ENCODE measurements at regions not wholly inside any gene's neighbourhood (a gene's known extent, or its start where the extent isn't known, plus 50 kb on each side); places are given as distances from the start of the nearest gene placed in this dataset.

DNA sequence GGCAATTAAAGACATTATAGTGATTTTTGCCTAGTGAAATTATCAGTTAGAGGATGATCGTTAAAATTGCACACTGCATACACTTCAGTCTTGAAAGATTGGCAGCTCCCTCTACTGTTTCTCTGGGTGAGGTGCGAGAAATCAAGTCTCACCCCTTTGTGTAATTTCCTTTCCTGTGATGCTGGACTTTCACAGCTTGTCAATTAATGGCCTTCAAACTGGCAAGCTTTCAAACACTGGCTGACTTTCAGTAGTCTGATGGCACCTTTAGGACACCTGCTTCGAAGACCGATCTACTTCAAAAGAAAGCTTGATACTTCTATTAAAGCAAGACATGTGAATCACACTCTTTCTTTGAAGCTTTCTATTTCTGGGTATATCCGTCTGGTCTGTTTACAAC is 706.7 kb upstream of the PTPRD start:
- TF ChIP-seq TAF1 (IDR thresholded peaks at IDR 0.05; ENCODE audit: borderline replicate concordance, insufficient read depth, low read length) = no peak
- TF ChIP-seq SIN3A (IDR thresholded peaks at IDR 0.05; ENCODE audit: borderline replicate concordance, insufficient read depth, low read length) = no peak
- TF ChIP-seq REST (IDR thresholded peaks at IDR 0.05; ENCODE audit: insufficient read depth in 1 of 2, low read depth in 2 of 2, low read length in 2 of 2) = no peak
- no peak for TF ChIP-seq POLR2AphosphoS5 (IDR thresholded peaks at IDR 0.05; ENCODE audit: low read depth, low read length)
- no peak for TF ChIP-seq FOXP2 (optimal IDR thresholded peaks at IDR 0.05; ENCODE audit: borderline replicate concordance, extremely low read depth, extremely low read length, insufficient read depth)

GRCh38 chr9:11320989-11321388 is 708.2 kb upstream of the PTPRD start:
- TF ChIP-seq SIN3A (IDR thresholded peaks at IDR 0.05; ENCODE audit: borderline replicate concordance, insufficient read depth, low read length) (no peak), TAF1 (IDR thresholded peaks at IDR 0.05; ENCODE audit: borderline replicate concordance, insufficient read depth, low read length) (no peak), POLR2AphosphoS5 (IDR thresholded peaks at IDR 0.05; ENCODE audit: low read depth, low read length) (no peak), FOXP2 (optimal IDR thresholded peaks at IDR 0.05; ENCODE audit: borderline replicate concordance, extremely low read depth, extremely low read length, insufficient read depth) (no peak), REST (IDR thresholded peaks at IDR 0.05; ENCODE audit: insufficient read depth in 1 of 2, low read depth in 2 of 2, low read length in 2 of 2) (no peak)

DNA sequence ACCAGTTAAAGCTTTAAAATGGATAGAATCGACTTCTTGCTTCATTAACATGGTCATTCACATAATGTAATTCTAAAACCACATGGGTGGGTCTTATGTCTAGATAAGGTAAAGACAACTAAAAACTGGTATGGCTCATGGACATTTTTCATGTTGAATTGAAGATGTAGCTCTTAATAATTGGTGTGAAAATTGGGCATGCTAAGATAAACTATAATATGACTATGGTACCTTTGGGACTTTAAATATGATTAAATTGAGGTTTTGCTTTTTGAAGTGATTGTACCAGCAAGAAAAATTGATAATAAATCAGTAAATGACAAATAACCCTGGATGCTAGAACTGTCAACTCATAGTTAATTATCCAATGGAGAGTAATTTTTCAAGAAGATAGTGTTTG is 710.7 kb upstream of the PTPRD start:
- no peak for TF ChIP-seq POLR2AphosphoS5 (IDR thresholded peaks at IDR 0.05; ENCODE audit: low read depth, low read length)
- no peak for TF ChIP-seq SIN3A (IDR thresholded peaks at IDR 0.05; ENCODE audit: borderline replicate concordance, insufficient read depth, low read length)
- no peak for TF ChIP-seq FOXP2 (optimal IDR thresholded peaks at IDR 0.05; ENCODE audit: borderline replicate concordance, extremely low read depth, extremely low read length, insufficient read depth)
- TF ChIP-seq REST (IDR thresholded peaks at IDR 0.05; ENCODE audit: insufficient read depth in 1 of 2, low read depth in 2 of 2, low read length in 2 of 2) = no peak
- no peak for TF ChIP-seq TAF1 (IDR thresholded peaks at IDR 0.05; ENCODE audit: borderline replicate concordance, insufficient read depth, low read length)

DNA sequence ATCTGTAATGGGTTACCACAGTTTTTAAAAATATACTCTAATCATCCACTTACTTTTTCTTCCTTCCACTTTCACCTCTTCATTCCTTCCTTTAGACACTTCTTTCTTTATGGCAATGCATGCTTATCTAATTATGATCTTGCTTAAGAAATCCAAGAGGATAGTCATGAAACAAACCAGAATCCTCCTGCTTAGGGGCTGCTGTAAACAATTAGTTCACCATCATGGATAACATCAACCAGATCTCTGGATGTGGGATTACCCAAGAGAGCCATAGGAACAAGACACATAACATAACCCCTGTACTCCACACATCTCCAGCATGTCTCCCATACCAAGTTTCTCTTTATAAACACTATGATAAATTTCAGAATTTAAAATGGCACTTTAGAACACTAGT is 713.4 kb upstream of the PTPRD start:
- TF ChIP-seq REST (IDR thresholded peaks at IDR 0.05; ENCODE audit: insufficient read depth in 1 of 2, low read depth in 2 of 2, low read length in 2 of 2) = no peak
- no peak for TF ChIP-seq POLR2AphosphoS5 (IDR thresholded peaks at IDR 0.05; ENCODE audit: low read depth, low read length)
- TF ChIP-seq FOXP2 (optimal IDR thresholded peaks at IDR 0.05; ENCODE audit: borderline replicate concordance, extremely low read depth, extremely low read length, insufficient read depth) = no peak
- no peak for TF ChIP-seq TAF1 (IDR thresholded peaks at IDR 0.05; ENCODE audit: borderline replicate concordance, insufficient read depth, low read length)
- TF ChIP-seq SIN3A (IDR thresholded peaks at IDR 0.05; ENCODE audit: borderline replicate concordance, insufficient read depth, low read length) = no peak

- TF ChIP-seq TAF1 (IDR thresholded peaks at IDR 0.05; ENCODE audit: borderline replicate concordance, insufficient read depth, low read length) = no peak
Observed at GRCh38 chr9:11328326-11328725, 715.5 kb upstream of the PTPRD start.

Measured in PFSK-1 (cell line).